Testis (tissue), 2 donors: ENCODE measurements at regions not wholly inside any gene's neighbourhood (a gene's known extent, or its start where the extent isn't known, plus 50 kb on each side); places are given as distances from the start of the nearest gene placed in this dataset.

Experiments used
- DNase-seq: peaks from one replicate; pipeline ENCODE4 v3.0.0-alpha.2; 2019
- H3K27ac ChIP-seq, 2 donors: fragments of 200-600 bp; sonication (generic); one replicate each; pipeline ENCODE4 v1.5.1; 2019
- H3K27me3 ChIP-seq: fragments of 200-600 bp; sonication (generic); one replicate; pipeline ENCODE4 v1.5.1; 2019
- H3K36me3 ChIP-seq: fragments of 200-600 bp; sonication (generic); one replicate; pipeline ENCODE4 v1.5.1; 2017; ENCODE audit warnings: low read depth; ENCODE audit errors: missing control alignments
- H3K4me1 ChIP-seq: fragments of 200-600 bp; sonication (generic); one replicate; pipeline ENCODE4 v1.5.1; 2019
- H3K4me3 ChIP-seq, 2 donors: fragments of 200-600 bp; sonication (generic); one replicate each; pipeline ENCODE4 v1.5.1; 2017 to 2019
- H3K9me3 ChIP-seq: fragments of 200-600 bp; sonication (generic); one replicate; pipeline ENCODE4 v1.5.1; 2017
- POLR2A ChIP-seq: fragments of 450-650 bp; IDR thresholded peaks from one replicate; pipeline ENCODE4 v1.6.1; 2017; ENCODE audit warnings: antibody characterized with exemption, mild to moderate bottlenecking, moderate library complexity
- WGBS, 2 donors: methylation state at CpG; one replicate each; pipeline ENCODE4 v1.1.5; 2018; 5-methylcytosine and 5-hydroxymethylcytosine counted together
- intact Hi-C: fragments of 100-400 bp; cut with DNase I; formaldehyde crosslinking; loops from one replicate; pipeline ENCODE4 v1.15.1; 2023; ENCODE audit warnings: low total_unique reads
- TF ChIP-seq, protein P1 (sequence below), 3 experiments: fragments of 450-650 bp in 2 of 3; fragments of 200-600 bp in 1 of 3; sonication (generic) in 1 of 3; IDR thresholded peaks; one replicate each; pipeline ENCODE4 v1.5.1; 2016 to 2019; ENCODE audit warnings: antibody characterized with exemption in 3 of 3, mild to moderate bottlenecking in 2 of 3, moderate library complexity in 1 of 3

- DNase-seq = no peak
- intact Hi-C loops = no loop called here
Measured at GRCh38 chr16:79493911-79494310, 106.6 kb downstream of the MAF start.

DNA sequence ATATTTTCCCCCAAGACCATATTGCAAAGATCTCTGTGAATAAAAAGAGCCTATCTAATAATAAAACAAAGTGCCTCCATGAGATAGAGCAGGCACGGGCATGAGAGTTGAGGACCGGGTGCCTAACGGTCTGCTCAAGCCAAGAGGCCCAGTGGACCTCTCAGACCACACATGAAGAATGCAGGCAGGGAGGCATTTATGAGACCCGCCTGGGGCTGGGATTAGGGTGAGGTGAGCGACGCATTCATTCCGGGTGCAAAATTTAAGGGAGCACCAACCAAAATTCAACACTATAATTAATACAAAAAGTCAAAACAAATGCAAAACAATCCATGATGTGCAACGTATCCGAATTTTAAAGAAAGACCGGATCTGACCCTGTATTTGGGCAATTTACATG lies 108.5 kb downstream of the MAF start:
- intact Hi-C loops = no loop called here
- H3K36me3 ChIP-seq = no peaks in the 10 kb centered on the region
- no peak overlapping the region for H3K4me3 ChIP-seq
- 90 to 95% methylated on average over 10 of the region's 10 CpGs for WGBS, 2 donors
- no peaks in the 10 kb centered on the region for H3K27me3 ChIP-seq
- no peaks in the 10 kb centered on the region for H3K4me1 ChIP-seq
- H3K27ac ChIP-seq = no peak overlapping the region
- H3K9me3 ChIP-seq = no peaks in the 10 kb centered on the region
- TF ChIP-seq, protein P1, sequence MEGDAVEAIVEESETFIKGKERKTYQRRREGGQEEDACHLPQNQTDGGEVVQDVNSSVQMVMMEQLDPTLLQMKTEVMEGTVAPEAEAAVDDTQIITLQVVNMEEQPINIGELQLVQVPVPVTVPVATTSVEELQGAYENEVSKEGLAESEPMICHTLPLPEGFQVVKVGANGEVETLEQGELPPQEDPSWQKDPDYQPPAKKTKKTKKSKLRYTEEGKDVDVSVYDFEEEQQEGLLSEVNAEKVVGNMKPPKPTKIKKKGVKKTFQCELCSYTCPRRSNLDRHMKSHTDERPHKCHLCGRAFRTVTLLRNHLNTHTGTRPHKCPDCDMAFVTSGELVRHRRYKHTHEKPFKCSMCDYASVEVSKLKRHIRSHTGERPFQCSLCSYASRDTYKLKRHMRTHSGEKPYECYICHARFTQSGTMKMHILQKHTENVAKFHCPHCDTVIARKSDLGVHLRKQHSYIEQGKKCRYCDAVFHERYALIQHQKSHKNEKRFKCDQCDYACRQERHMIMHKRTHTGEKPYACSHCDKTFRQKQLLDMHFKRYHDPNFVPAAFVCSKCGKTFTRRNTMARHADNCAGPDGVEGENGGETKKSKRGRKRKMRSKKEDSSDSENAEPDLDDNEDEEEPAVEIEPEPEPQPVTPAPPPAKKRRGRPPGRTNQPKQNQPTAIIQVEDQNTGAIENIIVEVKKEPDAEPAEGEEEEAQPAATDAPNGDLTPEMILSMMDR (IDR thresholded peaks at IDR 0.05) = no peak
- TF ChIP-seq POLR2A = no peak
- no peak for DNase-seq

More at GRCh38 chr16:79493911-79494310, 106.6 kb downstream of the MAF start:
- Histone ChIP-seq H3K4me1 (no peaks in the 10 kb centered on the region), H3K9me3 (no peaks in the 10 kb centered on the region), H3K27ac (no peak overlapping the region), H3K36me3 (no peaks in the 10 kb centered on the region), H3K4me3 (no peak overlapping the region), H3K27me3 (no peaks in the 10 kb centered on the region)
- WGBS, 2 donors = 62 to 65% methylated on average over 2 of the region's 2 CpGs
- TF ChIP-seq, protein P1 (IDR thresholded peaks at IDR 0.05) = no peak
- no peak for TF ChIP-seq POLR2A

DNA sequence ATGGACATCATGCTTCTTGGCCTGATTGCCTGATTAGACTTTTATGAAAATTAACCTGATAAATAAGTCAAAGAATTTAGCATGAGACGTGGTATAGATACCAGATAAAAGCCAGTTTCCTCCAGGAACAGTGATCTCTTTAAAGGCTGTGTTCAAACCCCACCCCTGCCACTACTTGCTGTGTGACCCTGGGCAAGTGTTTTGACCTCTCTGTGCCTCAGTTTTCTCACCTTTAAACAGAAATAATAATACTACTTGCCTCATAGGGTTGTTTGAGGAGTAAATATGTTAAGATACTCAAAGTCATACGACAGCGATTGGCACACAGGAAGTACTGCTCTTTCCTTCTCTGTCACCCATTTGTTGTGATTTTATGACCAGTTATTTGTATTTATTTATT lies 115.5 kb downstream of the MAF start:
- no peaks in the 10 kb centered on the region for H3K9me3 ChIP-seq
- H3K4me1 ChIP-seq = no peaks in the 10 kb centered on the region
- H3K36me3 ChIP-seq = no peaks in the 10 kb centered on the region
- TF ChIP-seq, protein P1 (IDR thresholded peaks at IDR 0.05) = no peak
- TF ChIP-seq POLR2A = no peak
- DNase-seq = no peak
- no peak overlapping the region for H3K27ac ChIP-seq
- intact Hi-C loops = no loop called here
- 90 to 96% methylated on average over 3 of the region's 3 CpGs for WGBS, 2 donors
- H3K4me3 ChIP-seq = no peak overlapping the region
- H3K27me3 ChIP-seq = no peaks in the 10 kb centered on the region

- intact Hi-C loops = no loop called here
- TF ChIP-seq, protein P1 (IDR thresholded peaks at IDR 0.05) = no peak
- no peak for TF ChIP-seq POLR2A
- WGBS, 2 donors = 83 to 93% methylated on average over 1 to 7 of the region's 7 CpGs
- Histone ChIP-seq H3K9me3 (no peaks in the 10 kb centered on the region), H3K27me3 (no peaks in the 10 kb centered on the region), H3K4me3 (no peak overlapping the region), H3K36me3 (no peaks in the 10 kb centered on the region), H3K4me1 (no peaks in the 10 kb centered on the region), H3K27ac (no peak overlapping the region)
- no peak for DNase-seq
Measured at GRCh38 chr16:79484237-79484636, 116.3 kb downstream of the MAF start.

DNA sequence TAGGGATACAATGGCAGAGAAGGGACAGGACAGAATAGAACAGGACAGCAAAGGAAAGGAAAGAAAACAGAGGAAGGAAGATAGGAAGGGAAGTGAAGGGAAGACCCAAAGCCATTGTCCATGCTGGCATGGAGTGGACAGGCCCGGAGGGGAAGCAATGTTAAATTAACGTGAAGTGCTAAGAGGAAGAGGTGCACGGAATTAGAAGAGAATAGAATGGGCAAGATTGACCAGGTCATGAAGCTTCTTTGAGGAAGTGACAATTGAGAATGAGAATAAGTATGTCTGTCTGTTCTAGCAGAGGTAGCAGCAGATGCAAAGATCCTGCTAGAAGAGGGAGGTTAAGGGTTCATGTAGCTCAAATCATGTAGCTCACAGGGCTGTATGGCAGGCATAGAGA lies 117.2 kb downstream of the MAF start:
- 85 to 89% methylated on average over 3 of the region's 3 CpGs for WGBS, 2 donors
- DNase-seq = no peak
- intact Hi-C loops = no loop called here
- H3K27me3 ChIP-seq = no peaks in the 10 kb centered on the region
- no peaks in the 10 kb centered on the region for H3K4me1 ChIP-seq
- H3K27ac ChIP-seq = no peak overlapping the region
- no peaks in the 10 kb centered on the region for H3K36me3 ChIP-seq
- no peak overlapping the region for H3K4me3 ChIP-seq
- no peaks in the 10 kb centered on the region for H3K9me3 ChIP-seq
- no peak for TF ChIP-seq POLR2A
- TF ChIP-seq, protein P1 (IDR thresholded peaks at IDR 0.05) = no peak
